DND-41 (cell line): ENCODE measurements at regions not wholly inside any gene's neighbourhood (a gene's known extent, or its start where the extent isn't known, plus 50 kb on each side); places are given as distances from the start of the nearest gene placed in this dataset.

Experiments
- ATAC-seq: fragments of 200-7000 bp; cut with Tn5 transposase; 3 replicates; pipeline ENCODE4 v1.9.1; 2021; ENCODE audit warnings: low read depth; ENCODE audit not compliant: insufficient read depth
- DNase-seq: peaks from one replicate; pipeline ENCODE4 v3.0.0-alpha.2; 2020
- H2AFZ ChIP-seq: 2 replicates; pipeline ENCODE4 v1.6.0; 2012; ENCODE audit warnings: low read depth, low read length
- H3K27ac ChIP-seq: 2 replicates; pipeline ENCODE4 v1.5.1; 2012; ENCODE audit warnings: low read length, inconsistent platforms
- H3K27me3 ChIP-seq: fragments of 200-600 bp; sonication (generic); 2 replicates; pipeline ENCODE4 v1.6.0; 2012; ENCODE audit warnings: low read length, mild to moderate bottlenecking, inconsistent platforms; ENCODE audit not compliant: insufficient read depth, poor library complexity
- H3K36me3 ChIP-seq: 2 replicates; pipeline ENCODE4 v1.5.1; 2012; ENCODE audit warnings: low read length, inconsistent platforms; ENCODE audit not compliant: insufficient read depth
- H3K4me1 ChIP-seq: 2 replicates; pipeline ENCODE4 v1.5.1; 2012; ENCODE audit warnings: mild to moderate bottlenecking, low read length; ENCODE audit not compliant: insufficient read depth
- H3K4me2 ChIP-seq: 2 replicates; pipeline ENCODE4 v1.6.0; 2012; ENCODE audit warnings: mild to moderate bottlenecking, moderate library complexity, low read length, inconsistent platforms; ENCODE audit not compliant: insufficient read depth
- H3K4me3 ChIP-seq, 2 experiments: fragments of 200-600 bp in 1 of 2; shearing (Covaris generic) in 1 of 2; 2 replicates each; pipeline ENCODE4 v1.5.1; 2012 to 2016; ENCODE audit warnings: inconsistent platforms in 2 of 2, low read length in 2 of 2, mild to moderate bottlenecking in 2 of 2, low read depth in 1 of 2, moderate library complexity in 1 of 2
- H3K79me2 ChIP-seq: 2 replicates; pipeline ENCODE4 v1.6.0; 2012; ENCODE audit warnings: low read length, inconsistent platforms; ENCODE audit not compliant: insufficient read depth
- H3K9ac ChIP-seq: 2 replicates; pipeline ENCODE4 v1.6.0; 2012; ENCODE audit warnings: low read depth, mild to moderate bottlenecking, inconsistent platforms, low read length, moderate library complexity
- H3K9me3 ChIP-seq: 2 replicates; pipeline ENCODE4 v1.5.1; 2012; ENCODE audit warnings: low read length, moderate library complexity, mild to moderate bottlenecking, inconsistent platforms; ENCODE audit not compliant: insufficient read depth, severe bottlenecking
- H4K20me1 ChIP-seq: 2 replicates; pipeline ENCODE4 v1.6.0; 2012; ENCODE audit warnings: low read length; ENCODE audit not compliant: insufficient read depth
- CTCF ChIP-seq: IDR thresholded peaks from 2 replicates; pipeline ENCODE4 v1.5.1; 2012; ENCODE audit warnings: borderline replicate concordance, low read length, moderate library complexity, mild to moderate bottlenecking; ENCODE audit not compliant: poor library complexity, severe bottlenecking; ENCODE audit errors: extremely low read depth
- EZH2 ChIP-seq: IDR thresholded peaks from 3 replicates; pipeline ENCODE4 v1.6.1; 2012; ENCODE audit warnings: borderline replicate concordance, low read depth, mild to moderate bottlenecking, moderate library complexity, low read length, inconsistent platforms; ENCODE audit not compliant: severe bottlenecking

- Histone ChIP-seq H3K9ac (no peak overlapping the region), H3K79me2 (no peaks in the 10 kb centered on the region), H3K4me3 (no peak overlapping the region), H3K4me2 (no peak overlapping the region), H3K4me1 (no peaks in the 10 kb centered on the region), H3K36me3 (no peaks in the 10 kb centered on the region), H3K9me3 (no peaks in the 10 kb centered on the region), H3K27ac (no peak overlapping the region), H3K27me3 (no peaks in the 10 kb centered on the region), H2AFZ (no peak overlapping the region), H4K20me1 (no peaks in the 10 kb centered on the region)
- ATAC-seq (no peak), DNase-seq (no peak)
- TF ChIP-seq EZH2, result no peak
- TF ChIP-seq CTCF, result no peak
Measured at GRCh38 chr11:81000735-81001134, 1559.9 kb upstream of the TENM4 start.

- TF ChIP-seq CTCF (no peak), EZH2 (no peak)
- H2AFZ ChIP-seq, result no peak overlapping the region
- no peak overlapping the region for H3K4me3 ChIP-seq
- H3K27ac ChIP-seq, result no peak overlapping the region
- H3K9me3 ChIP-seq, result no peaks in the 10 kb centered on the region
- H3K9ac ChIP-seq, result no peak overlapping the region
- no peaks in the 10 kb centered on the region for H4K20me1 ChIP-seq
- H3K27me3 ChIP-seq, result no peaks in the 10 kb centered on the region
- no peak for ATAC-seq
- H3K79me2 ChIP-seq, result no peaks in the 10 kb centered on the region
- no peaks in the 10 kb centered on the region for H3K36me3 ChIP-seq
- no peak for DNase-seq
- H3K4me2 ChIP-seq, result no peak overlapping the region
- H3K4me1 ChIP-seq, result no peaks in the 10 kb centered on the region
Measured at GRCh38 chr11:81000334-81000733, 1559.5 kb upstream of the TENM4 start.

- no peak overlapping the region for H3K4me3 ChIP-seq
- H3K9me3 ChIP-seq, result no peaks in the 10 kb centered on the region
- H3K79me2 ChIP-seq, result no peaks in the 10 kb centered on the region
- no peak overlapping the region for H2AFZ ChIP-seq
- no peak for ATAC-seq
- H3K9ac ChIP-seq, result no peak overlapping the region
- DNase-seq, result no peak
- no peak overlapping the region for H3K4me2 ChIP-seq
- no peak overlapping the region for H3K27ac ChIP-seq
- H3K27me3 ChIP-seq, result no peaks in the 10 kb centered on the region
- H3K4me1 ChIP-seq, result no peaks in the 10 kb centered on the region
- no peaks in the 10 kb centered on the region for H4K20me1 ChIP-seq
- TF ChIP-seq EZH2 (no peak), CTCF (no peak)
- no peaks in the 10 kb centered on the region for H3K36me3 ChIP-seq
Measured at GRCh38 chr11:80995523-80995922, 1554.7 kb upstream of the TENM4 start.

- Histone ChIP-seq H3K4me2 (no peak overlapping the region), H3K27me3 (no peaks in the 10 kb centered on the region), H4K20me1 (no peaks in the 10 kb centered on the region), H2AFZ (no peak overlapping the region), H3K79me2 (no peaks in the 10 kb centered on the region), H3K9me3 (no peaks in the 10 kb centered on the region), H3K36me3 (no peaks in the 10 kb centered on the region), H3K27ac (no peak overlapping the region), H3K9ac (no peak overlapping the region), H3K4me3 (no peak overlapping the region), H3K4me1 (no peaks in the 10 kb centered on the region)
- TF ChIP-seq CTCF (no peak), EZH2 (no peak)
- ATAC-seq, result no peak
- no peak for DNase-seq
Measured at GRCh38 chr11:80993536-80993935, 1552.7 kb upstream of the TENM4 start.
